Peyer's patch (tissue), 4 donors: ENCODE measurements at regions not wholly inside any gene's neighbourhood (a gene's known extent, or its start where the extent isn't known, plus 50 kb on each side); places are given as distances from the start of the nearest gene placed in this dataset.

ENCODE experiments used
- CTCF ChIP-seq, 6 experiments: fragments of 450-650 bp in 4 of 6; fragments of 200-600 bp in 2 of 6; sonication (generic) in 1 of 6; IDR thresholded peaks; one replicate each; pipeline ENCODE4 v1.5.1; 2017 to 2019; ENCODE audit warnings: antibody characterized with exemption in 6 of 6, mild to moderate bottlenecking in 3 of 6, moderate library complexity in 1 of 6
- POLR2A ChIP-seq, 2 donors: fragments of 450-650 bp; IDR thresholded peaks; one replicate each; pipeline ENCODE4 v1.5.1; 2017; ENCODE audit warnings: antibody characterized with exemption in 2 of 2, mild to moderate bottlenecking in 2 of 2, moderate library complexity in 2 of 2

GRCh38 chr11:38046571-38047135 is 1448.6 kb upstream of the RAG2 start:
- no peak for TF ChIP-seq CTCF (IDR thresholded peaks at IDR 0.05)
- TF ChIP-seq POLR2A (IDR thresholded peaks at IDR 0.05), result no peak
